GM18909 (cell line): ENCODE measurements at regions not wholly inside any gene's neighbourhood (a gene's known extent, or its start where the extent isn't known, plus 50 kb on each side); places are given as distances from the start of the nearest gene placed in this dataset.
"Not testable (repeated sequence)": the region's sequence is repeated elsewhere in the genome, so short reads cannot be mapped to it uniquely, and the experiment has no call there.

ENCODE experiments used
- ATAC-seq: cut with Tn5 transposase; IDR thresholded peaks from one replicate; pipeline ENCODE4 v1.9.1; 2021; ENCODE audit warnings: mild to moderate bottlenecking; ENCODE audit not compliant: unreplicated experiment, poor library complexity

GRCh38 chr6:90914312-90914711 is 327.4 kb upstream of the MAP3K7 start:
- ATAC-seq, result no peak

DNA sequence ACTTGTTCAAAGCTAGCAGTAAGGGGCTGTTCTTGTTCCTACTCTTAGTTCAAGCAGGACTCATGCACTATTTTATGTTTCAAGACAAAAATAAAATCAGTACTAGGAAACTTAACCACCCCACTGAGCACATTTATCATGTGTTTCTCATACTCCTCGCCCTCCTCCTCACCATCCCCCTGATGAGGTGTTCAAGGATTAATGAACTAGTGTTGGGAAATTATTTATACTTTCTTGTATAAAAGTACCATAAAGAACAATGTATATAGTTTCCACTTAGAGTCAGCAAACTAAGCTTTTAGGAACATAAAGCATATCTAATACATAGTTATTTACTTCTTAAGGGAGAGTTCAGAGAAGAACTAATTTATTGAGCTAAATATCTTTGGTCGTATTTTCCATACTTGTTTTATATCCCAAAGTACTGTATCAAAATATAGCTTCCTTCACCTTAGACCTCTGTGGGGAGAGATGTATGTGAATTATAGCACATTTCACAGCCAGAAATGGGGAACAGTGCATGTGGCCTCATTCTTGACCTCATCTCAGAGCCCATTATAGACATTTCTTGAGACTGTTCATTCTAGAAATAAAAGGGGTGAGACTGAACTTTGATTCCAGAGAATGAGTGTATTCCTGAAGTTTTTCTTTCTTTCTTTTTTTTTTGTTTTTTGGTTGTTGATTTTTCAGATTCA is 326.5 kb upstream of the MAP3K7 start:
- ATAC-seq, result no peak

DNA sequence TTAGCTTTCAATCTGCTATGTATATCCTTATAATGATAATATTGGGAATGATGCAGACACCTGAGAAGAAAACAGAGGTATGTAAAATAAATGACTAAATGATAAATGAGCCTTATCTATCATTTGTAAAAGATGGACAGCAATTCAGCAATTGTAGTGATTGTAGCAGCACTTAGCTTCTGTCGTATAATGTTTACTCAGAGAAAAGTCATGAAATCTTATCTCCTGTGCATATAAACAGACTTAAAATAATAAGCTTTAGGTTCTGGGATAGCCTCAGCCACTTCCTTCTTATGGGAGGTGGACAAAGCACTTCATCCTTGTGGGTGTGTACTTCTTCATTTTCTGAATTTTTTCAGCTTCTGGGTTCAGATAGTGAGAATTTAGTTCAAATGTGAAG is 324.8 kb upstream of the MAP3K7 start:
- no peak for ATAC-seq

DNA sequence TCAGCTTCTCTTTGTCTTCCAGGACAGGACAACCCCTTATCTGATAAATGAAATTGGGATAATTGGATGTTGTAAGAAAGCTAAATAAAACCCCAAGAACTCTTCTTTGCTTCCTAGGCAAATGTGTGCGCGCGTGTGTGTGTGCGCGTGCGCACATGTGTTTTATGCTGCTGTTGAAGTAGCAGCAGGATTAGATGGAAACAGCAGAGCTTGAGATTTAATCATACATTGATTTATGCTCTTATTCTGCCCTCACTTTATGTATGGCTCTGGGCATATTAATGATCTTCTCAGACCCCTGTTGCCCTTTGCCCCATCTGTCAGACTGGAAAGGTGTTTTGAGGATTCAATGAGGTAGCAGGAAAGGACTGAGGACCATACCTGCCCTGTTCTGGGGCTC is 324.0 kb upstream of the MAP3K7 start:
- no peak for ATAC-seq

DNA sequence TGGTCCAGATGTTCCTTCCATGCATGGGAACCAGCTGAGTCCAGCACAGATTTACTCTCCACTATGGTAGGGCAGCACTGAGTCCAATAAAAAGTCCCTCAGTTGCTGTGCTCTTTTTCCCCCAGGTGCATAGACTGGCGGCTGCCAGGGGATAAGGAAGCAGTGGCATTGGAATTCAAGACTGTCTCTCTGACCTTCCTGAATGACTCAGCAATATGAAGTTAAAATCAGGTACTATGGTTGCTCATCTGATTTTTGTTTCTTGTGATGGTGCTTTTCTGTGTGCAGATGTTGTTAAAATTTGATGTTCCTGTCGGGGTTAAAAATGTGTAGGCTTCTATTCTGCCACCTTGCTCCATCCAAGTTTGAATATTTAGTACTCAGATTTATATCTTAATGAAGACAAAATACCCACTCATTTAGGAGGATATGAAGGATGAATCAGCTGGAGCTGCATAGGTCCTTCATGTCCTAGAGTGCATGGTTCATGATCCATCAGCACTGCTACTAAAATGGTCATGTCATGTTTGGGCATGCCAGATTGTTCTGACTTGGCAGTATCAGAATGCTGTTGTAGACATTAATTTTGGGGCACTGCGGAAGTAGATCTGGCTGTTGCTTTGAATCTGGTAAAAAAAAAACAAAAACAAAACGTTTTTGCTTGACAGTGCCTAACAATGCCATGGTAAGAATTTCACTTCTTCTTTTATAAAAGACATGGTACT is 321.2 kb upstream of the MAP3K7 start:
- ATAC-seq, result no peak

DNA sequence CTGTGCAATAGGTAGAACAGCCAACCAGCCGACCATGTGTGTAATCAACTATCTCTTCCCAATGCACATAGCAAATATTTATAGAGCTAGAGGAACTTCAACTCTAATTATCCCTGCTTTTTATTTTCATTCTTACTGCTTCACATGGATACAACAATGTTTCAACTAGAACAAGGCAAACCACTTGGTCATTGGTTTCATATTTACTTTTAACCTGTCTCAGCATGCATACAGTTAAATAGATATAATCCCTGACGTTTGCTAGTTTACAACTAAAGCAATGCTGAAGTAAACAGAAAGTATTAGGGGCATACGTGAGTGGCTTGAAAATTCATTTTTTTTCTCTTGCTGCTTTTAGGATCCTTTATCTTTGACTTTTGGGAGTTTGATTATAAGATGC is 318.5 kb upstream of the MAP3K7 start:
- no peak for ATAC-seq

DNA sequence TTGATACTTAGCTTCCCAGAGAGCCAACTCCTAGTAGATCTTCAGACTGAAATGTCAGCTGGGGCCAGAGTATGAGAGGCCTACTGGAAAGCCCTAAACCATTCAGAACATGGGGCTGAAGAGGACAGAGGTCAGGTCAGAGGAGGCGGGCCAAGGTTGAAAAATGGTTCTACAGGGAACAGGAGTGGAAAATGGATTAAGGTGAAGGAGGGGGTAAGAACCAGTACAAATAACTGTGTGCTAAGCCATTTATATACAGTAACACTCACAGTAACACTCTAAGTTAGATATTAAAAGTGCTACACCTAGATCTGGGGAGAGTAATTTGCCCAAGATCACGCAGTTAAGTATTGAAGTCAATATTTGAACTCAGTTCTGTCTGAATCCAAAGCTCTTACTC is 313.2 kb upstream of the MAP3K7 start:
- ATAC-seq, result no peak

- no peak for ATAC-seq
These were observed 311.9 kb upstream of the MAP3K7 start for GRCh38 chr6:90898763-90899162.

GRCh38 chr6:90896075-90896547 is 309.2 kb upstream of the MAP3K7 start:
- ATAC-seq, result no peak

- ATAC-seq, result no peak
These were observed 308.6 kb upstream of the MAP3K7 start for GRCh38 chr6:90895299-90896074.

DNA sequence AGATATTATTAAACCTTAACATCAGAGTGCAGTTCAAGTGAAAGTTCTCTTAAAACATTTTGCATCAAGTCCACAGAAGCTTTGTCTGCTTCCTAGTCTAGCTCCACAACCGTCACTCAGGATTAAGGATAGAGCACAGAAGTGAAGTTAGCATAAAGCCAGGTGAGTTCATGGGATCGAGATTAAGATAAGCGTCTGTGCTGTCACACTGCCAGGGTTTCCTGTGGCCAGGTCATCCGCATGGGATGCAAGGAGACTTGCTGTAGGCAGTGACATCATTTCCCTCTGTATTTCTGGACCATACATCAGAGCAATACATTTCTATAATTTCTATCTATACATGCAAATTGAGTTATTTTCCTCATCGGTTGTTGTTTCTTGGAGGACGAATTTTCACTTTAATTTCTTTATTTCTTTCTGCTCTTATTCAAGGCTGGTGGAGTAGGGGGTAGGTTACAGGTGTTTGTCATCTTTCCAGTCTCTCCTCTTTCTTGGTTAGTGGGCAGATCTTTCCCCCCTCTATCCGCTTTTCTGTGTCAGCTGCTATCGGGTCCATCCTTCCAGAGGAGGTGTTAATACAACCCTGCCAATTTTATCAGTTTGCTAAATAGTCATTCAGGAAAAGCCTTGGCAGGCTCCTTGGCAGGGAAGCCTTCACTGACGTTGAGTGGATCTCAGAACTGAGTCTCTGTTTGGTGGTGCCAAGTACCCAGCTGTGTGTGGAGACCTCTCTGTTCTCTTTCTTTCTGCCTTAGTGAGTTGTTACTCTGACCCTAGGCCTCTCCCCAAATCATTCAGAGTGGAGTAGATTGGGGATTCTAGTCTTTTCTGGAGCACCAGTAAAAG is 307.6 kb upstream of the MAP3K7 start:
- ATAC-seq, result no peak

DNA sequence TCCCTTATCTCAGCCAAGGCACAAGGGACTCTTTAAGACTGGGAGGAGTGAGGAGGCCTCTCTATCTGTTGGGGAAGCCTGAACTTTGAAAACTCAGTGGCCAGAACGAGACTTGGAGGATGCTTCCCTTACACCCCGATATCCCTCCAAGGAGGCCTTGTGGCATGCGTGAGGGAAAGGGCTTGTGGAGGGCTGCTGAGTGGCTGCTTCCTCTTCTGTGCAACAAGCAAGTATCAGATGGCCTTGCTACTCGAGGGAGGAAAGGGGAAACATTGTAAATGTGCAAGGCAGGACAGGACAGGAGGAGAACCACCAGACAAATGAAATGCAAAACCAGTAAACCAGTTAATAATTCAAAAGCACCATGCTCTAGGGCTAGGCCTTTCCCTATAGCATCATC is 306.5 kb upstream of the MAP3K7 start:
- no peak for ATAC-seq

GRCh38 chr6:90892271-90892670 is 305.4 kb upstream of the MAP3K7 start:
- no peak for ATAC-seq

DNA sequence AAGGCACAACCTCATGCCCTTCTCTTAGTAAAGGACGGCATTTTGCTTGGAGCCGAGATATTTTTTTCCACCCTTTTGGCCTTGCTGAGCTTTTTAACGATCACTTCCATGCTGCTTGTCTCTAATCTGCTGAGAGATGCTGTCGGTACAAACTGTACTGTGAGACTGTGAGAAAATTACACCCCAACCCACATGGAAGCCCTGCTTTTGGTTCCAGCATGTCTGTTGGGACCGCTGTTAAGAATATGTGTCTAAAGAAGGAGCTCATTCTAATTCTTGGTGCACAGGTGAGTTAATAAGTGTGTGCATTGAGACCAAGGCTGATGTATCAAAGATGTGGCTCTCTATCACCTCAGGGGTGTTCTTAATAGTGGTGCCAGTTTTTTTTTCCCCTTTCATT is 304.5 kb upstream of the MAP3K7 start:
- no peak for ATAC-seq

DNA sequence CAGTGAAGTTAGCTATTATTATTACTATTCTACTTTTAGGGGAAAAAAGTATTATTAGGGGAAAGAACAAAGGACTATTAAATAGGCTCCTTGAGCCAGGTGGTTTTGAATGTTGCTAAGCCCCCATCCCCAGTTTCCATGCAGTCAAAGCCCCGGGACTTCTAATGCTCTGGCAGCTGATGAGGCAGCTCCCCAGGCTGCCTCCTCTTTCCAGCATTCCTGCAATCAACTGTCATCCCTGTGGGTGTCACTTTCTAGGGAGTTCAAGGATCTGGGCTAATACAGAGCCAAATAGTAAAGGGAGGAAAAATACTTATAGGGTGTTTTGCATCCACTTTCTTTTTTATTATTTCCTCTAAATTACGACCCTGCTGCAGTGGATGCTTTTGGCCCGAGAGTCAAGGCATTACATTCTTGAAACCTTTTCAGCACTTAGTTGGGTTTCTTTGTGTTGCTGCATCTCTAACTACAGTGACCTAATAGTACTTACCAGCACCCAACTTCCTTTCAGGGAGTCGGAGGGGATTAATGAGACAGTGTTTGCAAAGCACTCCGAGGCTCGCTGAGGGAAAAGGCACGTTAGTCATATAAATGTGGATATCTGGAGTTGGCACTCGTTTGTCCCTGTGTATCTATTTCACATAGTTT is 303.9 kb upstream of the MAP3K7 start:
- no peak for ATAC-seq

GRCh38 chr6:90887764-90888163 is 300.9 kb upstream of the MAP3K7 start:
- ATAC-seq, result no peak

DNA sequence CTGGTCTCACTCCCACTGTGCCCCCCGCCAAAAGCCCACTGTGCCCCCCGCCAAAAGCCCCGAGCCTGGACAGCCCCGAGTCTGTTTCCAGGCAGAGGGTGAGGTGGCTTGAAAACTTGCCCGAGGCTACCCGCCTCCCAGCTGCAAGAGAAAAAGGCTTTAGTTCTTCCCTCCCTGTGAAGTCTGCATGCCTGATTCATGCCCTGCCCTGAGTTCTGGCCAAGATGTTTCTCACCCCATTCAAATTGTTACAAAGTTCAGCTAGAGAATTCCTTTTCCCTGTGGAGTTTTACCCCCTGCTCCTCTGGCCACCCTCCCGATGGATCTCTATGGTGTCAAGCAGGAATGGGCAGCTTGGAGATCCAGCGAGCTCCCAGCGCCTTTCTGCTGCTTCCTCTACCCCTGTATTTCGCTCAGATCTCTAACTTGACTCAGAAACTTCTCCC is 298.8 kb upstream of the MAP3K7 start:
- ATAC-seq, result no peak

- ATAC-seq, result not testable (repeated sequence)
These were observed 298.3 kb upstream of the MAP3K7 start for GRCh38 chr6:90885137-90885536.

GRCh38 chr6:90877616-90878015 is 290.7 kb upstream of the MAP3K7 start:
- no peak for ATAC-seq

DNA sequence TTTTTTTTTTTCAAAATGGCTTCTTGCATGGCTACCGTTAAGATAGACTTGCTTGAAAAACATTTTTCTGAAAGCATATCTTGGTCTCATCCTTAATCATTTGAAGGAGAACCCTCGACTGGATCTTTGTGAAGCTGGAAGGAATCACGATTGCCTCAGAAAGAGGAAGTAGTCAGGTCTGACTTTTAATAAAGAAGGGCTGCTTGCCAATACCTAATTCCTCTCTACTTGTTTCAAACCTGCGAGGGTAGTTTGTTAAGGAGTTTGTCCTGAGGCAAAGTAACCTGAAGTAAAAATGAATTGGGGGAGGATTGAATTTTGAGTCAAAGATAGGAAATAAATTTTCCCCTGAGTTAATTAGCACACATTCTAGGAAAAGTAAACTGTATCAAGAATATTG is 288.1 kb upstream of the MAP3K7 start:
- ATAC-seq, result no peak
